Neuronal stem cell (in vitro differentiated cells): ENCODE measurements at regions not wholly inside any gene's neighbourhood (a gene's known extent, or its start where the extent isn't known, plus 50 kb on each side); places are given as distances from the start of the nearest gene placed in this dataset.

Experiments used
- DNase-seq: peaks from one replicate; pipeline ENCODE4 v3.0.0-alpha.2; 2013; ENCODE audit warnings: low spot score
- H2AFZ ChIP-seq: one replicate; pipeline ENCODE4 v1.6.1; 2013; ENCODE audit warnings: mild to moderate bottlenecking, low read length, inconsistent platforms
- H2AK5ac ChIP-seq: 2 replicates; pipeline ENCODE4 v1.6.1; 2013; ENCODE audit warnings: low read depth, mild to moderate bottlenecking, inconsistent platforms, low read length, moderate library complexity, mixed read lengths
- H2BK120ac ChIP-seq: 2 replicates; pipeline ENCODE4 v1.6.1; 2013; ENCODE audit warnings: low read depth, mild to moderate bottlenecking, inconsistent platforms, low read length, moderate library complexity, mixed read lengths
- H2BK12ac ChIP-seq: one replicate; pipeline ENCODE4 v1.6.1; 2013; ENCODE audit warnings: low read length, inconsistent platforms
- H2BK15ac ChIP-seq: 2 replicates; pipeline ENCODE4 v1.6.1; 2013; ENCODE audit warnings: mild to moderate bottlenecking, low read length, inconsistent platforms, mixed read lengths
- H2BK5ac ChIP-seq: one replicate; pipeline ENCODE4 v1.6.1; 2013; ENCODE audit warnings: inconsistent platforms, mild to moderate bottlenecking, low read length, moderate library complexity
- H3K14ac ChIP-seq: one replicate; pipeline ENCODE4 v1.6.1; 2013; ENCODE audit warnings: low read length, inconsistent platforms
- H3K18ac ChIP-seq: 2 replicates; pipeline ENCODE4 v1.6.1; 2013; ENCODE audit warnings: low read length, inconsistent platforms
- H3K23ac ChIP-seq: 2 replicates; pipeline ENCODE4 v1.6.1; 2013; ENCODE audit warnings: low read depth, mild to moderate bottlenecking, mixed read lengths, low read length, inconsistent platforms; ENCODE audit not compliant: poor library complexity
- H3K27ac ChIP-seq: replicated peaks from 3 replicates; pipeline ENCODE4 v1.5.1; 2013; ENCODE audit warnings: low read length, inconsistent platforms
- H3K27me3 ChIP-seq, 3 experiments: 2 replicates each; pipeline ENCODE4 v1.6.1; 2013; ENCODE audit warnings: low read length in 3 of 3, mild to moderate bottlenecking in 2 of 3, inconsistent platforms in 1 of 3, low read depth in 1 of 3, mixed read lengths in 1 of 3, moderate library complexity in 1 of 3; ENCODE audit not compliant: control insufficient read depth in 3 of 3, insufficient read depth in 3 of 3
- H3K36me3 ChIP-seq, 2 donors: replicated peaks in 1 of 2; 2 replicates each; pipeline ENCODE4 v1.6.1; 2013; ENCODE audit warnings: low read length in 2 of 2; ENCODE audit not compliant: control insufficient read depth in 2 of 2, insufficient read depth in 2 of 2
- H3K4ac ChIP-seq: 2 replicates; pipeline ENCODE4 v1.6.1; 2013; ENCODE audit warnings: inconsistent platforms, mild to moderate bottlenecking, low read length, moderate library complexity
- H3K4me1 ChIP-seq, 2 donors: 1 replicate in 1 of 2; 2 replicates in 1 of 2; pipeline ENCODE4 v1.6.1; 2013; ENCODE audit warnings: low read length in 2 of 2, low read depth in 1 of 2; ENCODE audit not compliant: control insufficient read depth in 2 of 2, insufficient read depth in 1 of 2
- H3K4me2 ChIP-seq: one replicate; pipeline ENCODE4 v1.6.1; 2013; ENCODE audit warnings: mild to moderate bottlenecking, low read length, inconsistent platforms; ENCODE audit not compliant: insufficient read depth, poor library complexity, severe bottlenecking
- H3K4me3 ChIP-seq, 2 donors: 2 replicates each; pipeline ENCODE4 v1.5.1; 2013; ENCODE audit warnings: low read length in 2 of 2, mild to moderate bottlenecking in 2 of 2, inconsistent platforms in 1 of 2, moderate library complexity in 1 of 2
- H3K79me1 ChIP-seq: one replicate; pipeline ENCODE4 v1.6.1; 2013; ENCODE audit warnings: low read depth, mild to moderate bottlenecking, inconsistent platforms, low read length, moderate library complexity
- H3K9ac ChIP-seq: one replicate; pipeline ENCODE4 v1.6.1; 2013; ENCODE audit warnings: mild to moderate bottlenecking, low read depth, low read length, inconsistent platforms; ENCODE audit not compliant: poor library complexity
- H3K9me3 ChIP-seq, 2 donors: replicated peaks in 1 of 2; 2 replicates each; pipeline versions ENCODE3 to v1.6.1; 2013; ENCODE audit warnings: low read length in 2 of 2, mild to moderate bottlenecking in 2 of 2, inconsistent platforms in 1 of 2, low read depth in 1 of 2, mixed read lengths in 1 of 2, moderate library complexity in 1 of 2; ENCODE audit not compliant: control insufficient read depth in 2 of 2, insufficient read depth in 1 of 2
- H4K8ac ChIP-seq: one replicate; pipeline ENCODE4 v1.6.1; 2013; ENCODE audit warnings: low read depth, mild to moderate bottlenecking, inconsistent platforms, low read length, moderate library complexity
- H4K91ac ChIP-seq: one replicate; pipeline ENCODE4 v1.6.1; 2013; ENCODE audit warnings: low read length, low read depth, mild to moderate bottlenecking, inconsistent platforms; ENCODE audit not compliant: poor library complexity
- WGBS, 2 donors: extraction: QIAGEN DNeasy Blood & Tissue Kit; methylation state at CpG; one replicate each; pipeline ENCODE4 v1.1.7; 2013; ENCODE audit warnings: missing lambda C conversion rate in 2 of 2, mixed read lengths in 1 of 2; ENCODE audit not compliant: insufficient read length in 2 of 2, insufficient replicate concordance in 1 of 2; ENCODE audit errors: extremely low coverage in 2 of 2; 5-methylcytosine and 5-hydroxymethylcytosine counted together

DNA sequence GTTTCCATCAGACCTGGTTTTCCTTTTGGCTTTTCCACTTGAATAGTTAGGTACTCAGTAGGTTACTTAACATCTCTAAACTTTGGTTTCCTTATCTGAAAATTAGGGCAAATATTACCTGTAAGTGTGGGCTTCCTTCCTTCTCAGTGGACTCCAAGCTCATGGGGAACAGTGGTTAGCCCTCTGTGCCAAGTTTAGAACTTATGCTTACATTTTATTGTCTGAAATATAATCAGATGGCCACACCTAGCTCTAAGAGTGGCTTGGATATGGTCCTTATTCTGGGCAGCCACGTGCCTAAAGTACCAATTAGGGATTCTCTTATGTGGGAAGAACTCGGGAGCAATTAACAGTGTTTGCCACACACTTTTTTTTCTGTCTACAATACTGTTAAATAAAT lies 133.9 kb downstream of the UCHL1 start:
- no peak overlapping the region for H3K23ac ChIP-seq

GRCh38 chr4:41391271-41391670 lies 134.5 kb downstream of the UCHL1 start:
- H3K4ac ChIP-seq, result no peak overlapping the region
- H2BK15ac ChIP-seq, result no peak overlapping the region
- H3K18ac ChIP-seq, result no peak overlapping the region
- H3K4me2 ChIP-seq, result no peak overlapping the region
- H2AK5ac ChIP-seq, result no peak overlapping the region
- no peaks in the 10 kb centered on the region for H3K9me3 ChIP-seq
- H2AFZ ChIP-seq, result no peak overlapping the region
- H3K79me1 ChIP-seq, result no peaks in the 10 kb centered on the region
- no peak overlapping the region for H3K27ac ChIP-seq
- H3K4me1 ChIP-seq, result no peaks in the 10 kb centered on the region
- H3K36me3 ChIP-seq, result no peaks in the 10 kb centered on the region
- H3K9ac ChIP-seq, result no peak overlapping the region
- no peak overlapping the region for H4K8ac ChIP-seq
- DNase-seq, result no peak
- no peak overlapping the region for H3K23ac ChIP-seq
- H2BK5ac ChIP-seq, result no peak overlapping the region
- H2BK12ac ChIP-seq, result no peak overlapping the region
- WGBS, 2 donors, result no CpG with 5 or more reads among the region's 2 CpGs
- H3K14ac ChIP-seq, result no peak overlapping the region
- no peak overlapping the region for H2BK120ac ChIP-seq
- H3K27me3 ChIP-seq, result no peaks in the 10 kb centered on the region
- no peak overlapping the region for H3K4me3 ChIP-seq
- no peak overlapping the region for H4K91ac ChIP-seq

More for the DNA sequence above, 133.9 kb downstream of the UCHL1 start:
- H3K4me2 ChIP-seq, result no peak overlapping the region
- H3K36me3 ChIP-seq, result no peaks in the 10 kb centered on the region
- H3K18ac ChIP-seq, result no peak overlapping the region
- no peak overlapping the region for H3K4me3 ChIP-seq
- H2BK5ac ChIP-seq, result no peak overlapping the region
- no peaks in the 10 kb centered on the region for H3K9me3 ChIP-seq
- H2BK15ac ChIP-seq, result no peak overlapping the region
- H2BK120ac ChIP-seq, result no peak overlapping the region
- H3K79me1 ChIP-seq, result no peaks in the 10 kb centered on the region
- no peak for DNase-seq
- no CpG with 5 or more reads among the region's 2 CpGs for WGBS, 2 donors
- no peak overlapping the region for H4K8ac ChIP-seq
- H3K27me3 ChIP-seq, result no peaks in the 10 kb centered on the region
- no peak overlapping the region for H3K14ac ChIP-seq
- no peak overlapping the region for H4K91ac ChIP-seq
- H2AK5ac ChIP-seq, result no peak overlapping the region
- no peak overlapping the region for H3K4ac ChIP-seq
- no peak overlapping the region for H3K27ac ChIP-seq
- no peak overlapping the region for H2BK12ac ChIP-seq
- no peak overlapping the region for H2AFZ ChIP-seq
- H3K4me1 ChIP-seq, result peaks cover 0 to 4% of the 10 kb centered on the region in 2 donors
- no peak overlapping the region for H3K9ac ChIP-seq

DNA sequence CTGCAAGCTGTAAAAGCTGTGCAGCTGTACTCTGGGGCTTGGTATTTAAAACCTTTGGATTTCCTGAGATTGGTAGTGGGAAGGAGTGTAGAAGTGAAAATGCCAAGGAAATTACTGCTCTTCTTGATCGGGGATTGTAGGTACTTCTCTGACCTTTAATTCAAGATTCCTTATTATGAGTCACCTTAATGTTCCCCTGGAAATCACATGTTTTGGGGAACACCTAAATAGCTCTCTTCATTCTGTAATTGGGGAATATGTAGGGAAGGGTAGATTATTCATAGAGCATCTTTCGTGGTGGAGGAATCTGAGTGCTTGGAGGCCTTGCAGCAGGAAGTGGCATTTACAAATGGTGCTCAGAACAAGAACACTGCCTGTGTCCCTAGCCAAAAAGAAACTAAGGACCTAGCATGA lies 137.8 kb downstream of the UCHL1 start:
- peaks cover 6% of the 10 kb centered on the region in 2 donors for H3K4me1 ChIP-seq
- no peak overlapping the region for H3K9ac ChIP-seq
- no peaks in the 10 kb centered on the region for H3K36me3 ChIP-seq
- H4K91ac ChIP-seq, result no peak overlapping the region
- H3K4me2 ChIP-seq, result no peak overlapping the region
- DNase-seq, result no peak
- H3K23ac ChIP-seq, result no peak overlapping the region
- no peak overlapping the region for H4K8ac ChIP-seq
- no peak overlapping the region for H2BK120ac ChIP-seq
- H3K4me3 ChIP-seq, result no peak overlapping the region
- H2BK15ac ChIP-seq, result no peak overlapping the region
- H3K4ac ChIP-seq, result no peak overlapping the region
- no peak overlapping the region for H3K14ac ChIP-seq
- no peaks in the 10 kb centered on the region for H3K79me1 ChIP-seq
- no peak overlapping the region for H2AFZ ChIP-seq
- no peaks in the 10 kb centered on the region for H3K27me3 ChIP-seq
- no peak overlapping the region for H2BK12ac ChIP-seq
- H2AK5ac ChIP-seq, result no peak overlapping the region
- no peak overlapping the region for H2BK5ac ChIP-seq
- WGBS, 2 donors, result no CpG with 5 or more reads among the region's 2 CpGs
- no peak overlapping the region for H3K27ac ChIP-seq
- H3K18ac ChIP-seq, result no peak overlapping the region
- no peaks in the 10 kb centered on the region for H3K9me3 ChIP-seq

DNA sequence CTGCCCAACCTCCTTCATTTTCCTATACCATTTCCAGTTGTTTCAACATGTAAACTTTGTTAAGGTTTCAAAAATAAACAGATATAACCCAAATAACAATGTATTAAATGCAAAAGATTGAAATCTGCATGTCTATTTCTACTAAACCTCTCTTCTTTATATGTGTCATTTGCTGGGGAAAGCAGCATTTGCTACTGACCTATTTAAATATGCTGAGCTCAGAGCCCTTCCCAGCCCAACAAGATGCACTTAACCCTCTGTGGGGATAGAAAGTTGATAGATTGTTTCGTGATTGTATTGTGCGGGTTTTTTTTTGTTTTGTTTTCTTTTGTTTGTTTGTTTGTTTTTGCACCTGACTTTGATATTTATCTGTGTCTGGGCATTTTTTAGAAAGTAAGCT lies 139.5 kb downstream of the UCHL1 start:
- Histone ChIP-seq H3K9me3 (no peaks in the 10 kb centered on the region), H3K23ac (no peak overlapping the region), H3K9ac (no peak overlapping the region), H3K4ac (no peak overlapping the region), H4K8ac (no peak overlapping the region), H3K79me1 (no peaks in the 10 kb centered on the region), H2BK12ac (no peak overlapping the region), H4K91ac (no peak overlapping the region), H3K4me3 (no peak overlapping the region), H3K4me1 (peaks cover 6% of the 10 kb centered on the region in 2 donors), H3K4me2 (no peak overlapping the region), H2BK120ac (no peak overlapping the region), H3K18ac (no peak overlapping the region), H3K36me3 (no peaks in the 10 kb centered on the region), H3K27me3 (no peaks in the 10 kb centered on the region), H3K14ac (no peak overlapping the region), H2AK5ac (no peak overlapping the region), H2BK15ac (no peak overlapping the region), H2BK5ac (no peak overlapping the region), H3K27ac (no peak overlapping the region), H2AFZ (no peak overlapping the region)
- WGBS, 2 donors, result 100% methylated on average over 2 of the region's 2 CpGs; no CpG with 5 or more reads in 1 of the 2 donors
- DNase-seq, result no peak
